K562 (cell line): ENCODE measurements at regions not wholly inside any gene's neighbourhood (a gene's known extent, or its start where the extent isn't known, plus 50 kb on each side); places are given as distances from the start of the nearest gene placed in this dataset.

Experiments used
- GABPA ChIP-seq: fragments of 200-800 bp; sonication (Bioruptor generic); conservative IDR thresholded peaks from 2 replicates; pipeline ENCODE4 v1.6.1; 2016; ENCODE audit warnings: low read depth, missing genetic modification characterization, missing compliant biosample characterization
- NEUROD1 ChIP-seq: fragments of 150-350 bp; IDR thresholded peaks from 2 replicates; pipeline ENCODE4 v1.6.1; 2014; ENCODE audit warnings: borderline replicate concordance, low read length, low read depth; ENCODE audit not compliant: partially characterized antibody
- POLR2B ChIP-seq: fragments of 450-650 bp; IDR thresholded peaks from 2 replicates; pipeline ENCODE4 v1.6.1; 2018; ENCODE audit warnings: low read depth; ENCODE audit not compliant: partially characterized antibody
- SMARCA5 ChIP-seq: fragments of 450-650 bp; IDR thresholded peaks from 2 replicates; pipeline ENCODE4 v1.6.1; 2016
- SRSF1 ChIP-seq: fragments of 200-400 bp; formaldehyde crosslinking; IDR thresholded peaks from 2 replicates; pipeline ENCODE4 v1.6.1; 2017; ENCODE audit warnings: mild to moderate bottlenecking, low read depth, low read length, moderate library complexity
- ZNF407 ChIP-seq: fragments of 450-650 bp; IDR thresholded peaks from 2 replicates; pipeline ENCODE4 v1.6.1; 2016; ENCODE audit warnings: low read depth
- TF ChIP-seq, protein P1 (sequence below): fragments of 250-450 bp; sonication (Bioruptor Pico); IDR thresholded peaks from 2 replicates; pipeline ENCODE4 v1.5.0; 2020; ENCODE audit warnings: mild to moderate bottlenecking, borderline replicate concordance

DNA sequence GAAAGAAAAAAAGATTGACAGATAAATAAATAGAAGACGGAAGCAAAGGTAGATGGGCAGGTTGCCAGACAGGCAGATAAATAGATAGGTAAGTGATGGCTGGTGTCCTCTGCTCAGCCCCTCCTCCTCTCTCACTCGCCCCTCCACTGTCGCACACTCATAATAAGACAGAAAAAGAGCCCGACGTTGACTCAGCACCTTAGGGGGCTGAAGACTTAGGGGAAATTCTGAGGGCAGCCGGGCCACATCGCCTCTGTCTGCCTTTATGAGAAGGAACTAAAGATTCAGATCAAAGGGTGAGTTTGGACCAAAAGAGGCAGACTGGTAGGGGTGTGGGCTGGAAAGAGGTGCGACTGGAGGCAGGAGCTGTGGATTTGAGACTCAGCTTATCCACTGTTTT, 158.1 kb upstream of the IGSF21 start (continued):
- TF ChIP-seq GABPA (tag) (no peak), SMARCA5 (no peak), ZNF407 (no peak), NEUROD1 (no peak), POLR2B (no peak), SRSF1 (no peak)
- TF ChIP-seq, protein P1, sequence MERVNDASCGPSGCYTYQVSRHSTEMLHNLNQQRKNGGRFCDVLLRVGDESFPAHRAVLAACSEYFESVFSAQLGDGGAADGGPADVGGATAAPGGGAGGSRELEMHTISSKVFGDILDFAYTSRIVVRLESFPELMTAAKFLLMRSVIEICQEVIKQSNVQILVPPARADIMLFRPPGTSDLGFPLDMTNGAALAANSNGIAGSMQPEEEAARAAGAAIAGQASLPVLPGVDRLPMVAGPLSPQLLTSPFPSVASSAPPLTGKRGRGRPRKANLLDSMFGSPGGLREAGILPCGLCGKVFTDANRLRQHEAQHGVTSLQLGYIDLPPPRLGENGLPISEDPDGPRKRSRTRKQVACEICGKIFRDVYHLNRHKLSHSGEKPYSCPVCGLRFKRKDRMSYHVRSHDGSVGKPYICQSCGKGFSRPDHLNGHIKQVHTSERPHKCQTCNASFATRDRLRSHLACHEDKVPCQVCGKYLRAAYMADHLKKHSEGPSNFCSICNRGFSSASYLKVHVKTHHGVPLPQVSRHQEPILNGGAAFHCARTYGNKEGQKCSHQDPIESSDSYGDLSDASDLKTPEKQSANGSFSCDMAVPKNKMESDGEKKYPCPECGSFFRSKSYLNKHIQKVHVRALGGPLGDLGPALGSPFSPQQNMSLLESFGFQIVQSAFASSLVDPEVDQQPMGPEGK (CRISPR knock-in tag), result no peak
